ENCODE measurements at regions not wholly inside any gene's neighbourhood (a gene's known extent, or its start where the extent isn't known, plus 50 kb on each side); places are given as distances from the start of the nearest gene placed in this dataset.
"Not testable (repeated sequence)": the region's sequence is repeated elsewhere in the genome, so short reads cannot be mapped to it uniquely, and the experiment has no call there.

GRCh38 chr12:34229033-34229432 is 206.7 kb downstream of the ALG10 start:
- not testable (repeated sequence) for H3K27me3 ChIP-seq (ENCODE audit: control insufficient read depth in 2 of 2, insufficient read depth in 1 of 2, low read length in 1 of 2); H3K4me1 ChIP-seq (ENCODE audit: control insufficient read depth in 2 of 2, insufficient read depth in 2 of 2, low read length in 2 of 2); H3K4me3 ChIP-seq (ENCODE audit: low read length in 2 of 2); H3K36me3 ChIP-seq (ENCODE audit: control insufficient read depth in 2 of 2, insufficient read depth in 2 of 2, low read length in 1 of 2); DNase-seq (ENCODE audit: low read depth in 6 of 9, low spot score in 9 of 9); H3K27ac ChIP-seq (ENCODE audit: low read depth in 1 of 2, low read length in 1 of 2)
- WGBS, result 82% methylated on average over 2 of the region's 2 CpGs
- H3K9me3 ChIP-seq (ENCODE audit: control insufficient read depth in 2 of 2, insufficient read depth in 1 of 2, low read length in 1 of 2), result peaks cover 2 to 26% of the 10 kb centered on the region in 2 donors

- Histone ChIP-seq H3K9me3 (ENCODE audit: control insufficient read depth in 2 of 2, insufficient read depth in 1 of 2, low read length in 1 of 2) (peaks cover 2 to 34% of the 10 kb centered on the region in 2 donors), H3K27ac (ENCODE audit: low read depth in 1 of 2, low read length in 1 of 2) (no peak overlapping the region), H3K4me3 (ENCODE audit: low read length in 2 of 2) (no peak overlapping the region), H3K27me3 (ENCODE audit: control insufficient read depth in 2 of 2, insufficient read depth in 1 of 2, low read length in 1 of 2) (no peaks in the 10 kb centered on the region), H3K4me1 (ENCODE audit: control insufficient read depth in 2 of 2, insufficient read depth in 2 of 2, low read length in 2 of 2) (no peaks in the 10 kb centered on the region), H3K36me3 (ENCODE audit: control insufficient read depth in 2 of 2, insufficient read depth in 2 of 2, low read length in 1 of 2) (no peaks in the 10 kb centered on the region)
- 96% methylated on average over 5 of the region's 5 CpGs for WGBS
- DNase-seq (ENCODE audit: low read depth in 6 of 9, low spot score in 9 of 9), result no peak
Observed at GRCh38 chr12:34233618-34234017, 211.3 kb downstream of the ALG10 start.

- Histone ChIP-seq H3K9me3 (ENCODE audit: control insufficient read depth in 2 of 2, insufficient read depth in 1 of 2, low read length in 1 of 2) (peaks cover 0 to 36% of the 10 kb centered on the region in 2 donors), H3K36me3 (ENCODE audit: control insufficient read depth in 2 of 2, insufficient read depth in 2 of 2, low read length in 1 of 2) (no peaks in the 10 kb centered on the region), H3K4me3 (ENCODE audit: low read length in 2 of 2) (no peak overlapping the region), H3K27me3 (ENCODE audit: control insufficient read depth in 2 of 2, insufficient read depth in 1 of 2, low read length in 1 of 2) (no peaks in the 10 kb centered on the region), H3K27ac (ENCODE audit: low read depth in 1 of 2, low read length in 1 of 2) (no peak overlapping the region), H3K4me1 (ENCODE audit: control insufficient read depth in 2 of 2, insufficient read depth in 2 of 2, low read length in 2 of 2) (no peaks in the 10 kb centered on the region)
- 86% methylated on average over 3 of the region's 3 CpGs for WGBS
- DNase-seq (ENCODE audit: low read depth in 6 of 9, low spot score in 9 of 9), result no peak
Observed at GRCh38 chr12:34236073-34236472, 213.8 kb downstream of the ALG10 start.

GRCh38 chr12:34244608-34245007 is 222.3 kb downstream of the ALG10 start:
- Histone ChIP-seq H3K9me3 (ENCODE audit: control insufficient read depth in 2 of 2, insufficient read depth in 1 of 2, low read length in 1 of 2) (peaks cover 0 to 12% of the 10 kb centered on the region in 2 donors), H3K27ac (ENCODE audit: low read depth in 1 of 2, low read length in 1 of 2) (no peak overlapping the region), H3K36me3 (ENCODE audit: control insufficient read depth in 2 of 2, insufficient read depth in 2 of 2, low read length in 1 of 2) (no peaks in the 10 kb centered on the region), H3K4me1 (ENCODE audit: control insufficient read depth in 2 of 2, insufficient read depth in 2 of 2, low read length in 2 of 2) (no peaks in the 10 kb centered on the region), H3K27me3 (ENCODE audit: control insufficient read depth in 2 of 2, insufficient read depth in 1 of 2, low read length in 1 of 2) (no peaks in the 10 kb centered on the region), H3K4me3 (ENCODE audit: low read length in 2 of 2) (no peak overlapping the region)
- 92% methylated on average over 1 of the region's 1 CpG for WGBS
- no peak for DNase-seq (ENCODE audit: low read depth in 6 of 9, low spot score in 9 of 9)

DNA sequence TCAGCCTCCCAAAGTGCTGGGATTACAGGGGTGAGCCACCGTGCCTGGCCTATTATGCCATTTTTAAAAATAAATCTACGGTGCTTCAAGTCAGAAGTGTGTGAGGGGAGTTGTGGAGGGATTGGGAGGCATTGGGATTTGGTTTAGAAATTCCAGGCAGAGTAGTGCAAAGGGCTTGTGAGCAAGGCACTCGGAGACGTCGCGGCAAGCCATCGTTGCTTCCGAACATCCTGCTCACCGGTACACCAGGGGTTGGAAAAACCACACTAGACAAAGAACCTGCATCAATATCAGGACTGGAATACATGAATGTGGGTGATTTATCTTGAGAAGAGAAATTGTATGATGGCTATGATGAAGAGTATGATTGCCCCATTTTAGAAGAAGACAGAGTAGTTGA is 227.0 kb downstream of the ALG10 start:
- WGBS, result 96% methylated on average over 9 of the region's 9 CpGs
- Histone ChIP-seq H3K4me1 (ENCODE audit: control insufficient read depth in 2 of 2, insufficient read depth in 2 of 2, low read length in 2 of 2) (no peaks in the 10 kb centered on the region), H3K9me3 (ENCODE audit: control insufficient read depth in 2 of 2, insufficient read depth in 1 of 2, low read length in 1 of 2) (no peaks in the 10 kb centered on the region), H3K27ac (ENCODE audit: low read depth in 1 of 2, low read length in 1 of 2) (no peak overlapping the region), H3K4me3 (ENCODE audit: low read length in 2 of 2) (no peak overlapping the region), H3K36me3 (ENCODE audit: control insufficient read depth in 2 of 2, insufficient read depth in 2 of 2, low read length in 1 of 2) (no peaks in the 10 kb centered on the region), H3K27me3 (ENCODE audit: control insufficient read depth in 2 of 2, insufficient read depth in 1 of 2, low read length in 1 of 2) (no peaks in the 10 kb centered on the region)
- DNase-seq (ENCODE audit: low read depth in 6 of 9, low spot score in 9 of 9), result no peak

DNA sequence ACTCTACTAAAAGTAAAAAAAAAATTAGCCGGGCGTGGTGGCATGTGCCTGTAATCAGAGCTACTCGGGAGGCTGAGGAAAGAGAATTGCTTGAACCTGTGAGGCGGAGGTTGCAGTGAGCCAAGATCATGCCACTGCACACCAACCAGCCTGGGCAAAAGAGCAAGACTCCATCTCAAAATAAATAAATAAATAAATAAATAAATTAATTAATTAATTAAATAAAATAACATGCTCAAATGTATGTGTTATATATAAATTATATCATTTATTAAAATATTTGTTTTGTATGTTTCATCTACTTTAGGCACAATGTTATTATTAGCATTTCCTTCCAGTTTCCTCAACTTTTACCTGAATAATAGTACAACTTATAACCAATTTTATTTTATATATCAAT is 229.6 kb downstream of the ALG10 start:
- H3K9me3 ChIP-seq (ENCODE audit: control insufficient read depth in 2 of 2, insufficient read depth in 1 of 2, low read length in 1 of 2); H3K27ac ChIP-seq (ENCODE audit: low read depth in 1 of 2, low read length in 1 of 2); H3K4me3 ChIP-seq (ENCODE audit: low read length in 2 of 2); H3K4me1 ChIP-seq (ENCODE audit: control insufficient read depth in 2 of 2, insufficient read depth in 2 of 2, low read length in 2 of 2); DNase-seq (ENCODE audit: low read depth in 6 of 9, low spot score in 9 of 9); H3K36me3 ChIP-seq (ENCODE audit: control insufficient read depth in 2 of 2, insufficient read depth in 2 of 2, low read length in 1 of 2); H3K27me3 ChIP-seq (ENCODE audit: control insufficient read depth in 2 of 2, insufficient read depth in 1 of 2, low read length in 1 of 2): not testable (repeated sequence)
- 82% methylated on average over 4 of the region's 4 CpGs for WGBS

- H3K27me3 ChIP-seq (ENCODE audit: control insufficient read depth in 2 of 2, insufficient read depth in 1 of 2, low read length in 1 of 2), result no peaks in the 10 kb centered on the region
Observed at GRCh38 chr12:34253674-34254073, 231.4 kb downstream of the ALG10 start.

GRCh38 chr12:34257093-34257492 is 234.8 kb downstream of the ALG10 start:
- Histone ChIP-seq H3K36me3 (ENCODE audit: control insufficient read depth in 2 of 2, insufficient read depth in 2 of 2, low read length in 1 of 2) (no peaks in the 10 kb centered on the region), H3K27me3 (ENCODE audit: control insufficient read depth in 2 of 2, insufficient read depth in 1 of 2, low read length in 1 of 2) (no peaks in the 10 kb centered on the region), H3K9me3 (ENCODE audit: control insufficient read depth in 2 of 2, insufficient read depth in 1 of 2, low read length in 1 of 2) (peaks cover 2 to 17% of the 10 kb centered on the region in 2 donors), H3K4me3 (ENCODE audit: low read length in 2 of 2) (no peak overlapping the region), H3K4me1 (ENCODE audit: control insufficient read depth in 2 of 2, insufficient read depth in 2 of 2, low read length in 2 of 2) (no peaks in the 10 kb centered on the region), H3K27ac (ENCODE audit: low read depth in 1 of 2, low read length in 1 of 2) (no peak overlapping the region)
- DNase-seq (ENCODE audit: low read depth in 6 of 9, low spot score in 9 of 9), result no peak
- WGBS, result 92% methylated on average over 3 of the region's 3 CpGs

More at GRCh38 chr12:34253674-34254073, 231.4 kb downstream of the ALG10 start:
- Histone ChIP-seq H3K27ac (ENCODE audit: low read depth in 1 of 2, low read length in 1 of 2) (no peak overlapping the region), H3K9me3 (ENCODE audit: control insufficient read depth in 2 of 2, insufficient read depth in 1 of 2, low read length in 1 of 2) (peaks cover 0 to 5% of the 10 kb centered on the region in 2 donors), H3K4me3 (ENCODE audit: low read length in 2 of 2) (no peak overlapping the region), H3K4me1 (ENCODE audit: control insufficient read depth in 2 of 2, insufficient read depth in 2 of 2, low read length in 2 of 2) (no peaks in the 10 kb centered on the region), H3K36me3 (ENCODE audit: control insufficient read depth in 2 of 2, insufficient read depth in 2 of 2, low read length in 1 of 2) (no peaks in the 10 kb centered on the region)
- WGBS, result 80% methylated on average over 4 of the region's 4 CpGs
- DNase-seq (ENCODE audit: low read depth in 6 of 9, low spot score in 9 of 9), result no peak

DNA sequence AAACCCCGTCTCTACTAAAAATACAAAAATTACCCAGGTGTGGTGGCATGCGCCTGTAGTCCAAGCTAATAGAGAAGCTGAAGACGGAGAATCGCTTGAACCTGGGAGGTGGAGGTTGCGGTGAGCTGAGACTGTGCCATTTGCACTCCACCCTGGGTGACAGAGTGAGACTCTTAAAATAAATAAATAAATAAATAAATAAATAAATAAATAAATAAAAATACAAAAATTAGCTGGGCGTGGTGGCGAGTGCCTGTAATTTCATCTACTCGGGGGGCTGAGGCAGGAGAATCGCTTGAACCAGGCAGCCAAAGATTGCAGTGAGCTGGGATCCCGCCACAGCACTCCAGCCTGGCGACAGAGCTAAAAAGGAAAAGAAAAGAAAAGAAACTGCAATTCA is 239.8 kb downstream of the ALG10 start:
- H3K27ac ChIP-seq (ENCODE audit: low read depth in 1 of 2, low read length in 1 of 2); H3K36me3 ChIP-seq (ENCODE audit: control insufficient read depth in 2 of 2, insufficient read depth in 2 of 2, low read length in 1 of 2); H3K27me3 ChIP-seq (ENCODE audit: control insufficient read depth in 2 of 2, insufficient read depth in 1 of 2, low read length in 1 of 2); DNase-seq (ENCODE audit: low read depth in 6 of 9, low spot score in 9 of 9); H3K4me1 ChIP-seq (ENCODE audit: control insufficient read depth in 2 of 2, insufficient read depth in 2 of 2, low read length in 2 of 2); H3K4me3 ChIP-seq (ENCODE audit: low read length in 2 of 2): not testable (repeated sequence)
- WGBS, result 95% methylated on average over 11 of the region's 11 CpGs
- peaks cover 3 to 42% of the 10 kb centered on the region in 2 donors for H3K9me3 ChIP-seq (ENCODE audit: control insufficient read depth in 2 of 2, insufficient read depth in 1 of 2, low read length in 1 of 2)

DNA sequence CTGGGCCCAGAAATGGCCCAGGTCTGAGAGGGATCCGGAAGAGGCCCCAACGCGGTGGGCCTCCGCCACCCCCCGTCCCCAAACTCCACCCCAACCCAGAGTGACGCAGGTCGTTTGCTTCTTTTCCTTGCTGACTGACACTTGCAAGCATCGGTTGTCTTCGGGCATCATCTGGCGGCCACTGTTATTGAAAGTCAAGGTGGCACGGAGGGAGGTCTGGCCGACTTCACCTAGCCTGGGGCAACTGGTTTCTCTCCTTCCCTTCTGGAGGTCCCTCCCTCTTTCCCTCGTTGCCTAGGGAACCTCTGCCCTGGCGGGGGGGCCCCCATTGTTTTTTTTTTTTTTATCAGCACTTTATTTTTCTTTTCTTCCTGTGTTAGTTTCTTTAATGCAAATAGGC is 241.8 kb downstream of the ALG10 start:
- no peak for DNase-seq (ENCODE audit: low read depth in 6 of 9, low spot score in 9 of 9)
- 81% methylated on average over 14 of the region's 14 CpGs for WGBS
- no peaks in the 10 kb centered on the region for H3K27me3 ChIP-seq (ENCODE audit: control insufficient read depth in 2 of 2, insufficient read depth in 1 of 2, low read length in 1 of 2)

More for the DNA sequence above, 241.8 kb downstream of the ALG10 start:
- Histone ChIP-seq H3K27ac (ENCODE audit: low read depth in 1 of 2, low read length in 1 of 2) (no peak overlapping the region), H3K9me3 (ENCODE audit: control insufficient read depth in 2 of 2, insufficient read depth in 1 of 2, low read length in 1 of 2) (peaks cover 4 to 40% of the 10 kb centered on the region in 2 donors), H3K4me1 (ENCODE audit: control insufficient read depth in 2 of 2, insufficient read depth in 2 of 2, low read length in 2 of 2) (no peaks in the 10 kb centered on the region), H3K36me3 (ENCODE audit: control insufficient read depth in 2 of 2, insufficient read depth in 2 of 2, low read length in 1 of 2) (no peaks in the 10 kb centered on the region), H3K4me3 (ENCODE audit: low read length in 2 of 2) (no peak overlapping the region)
